GM23338 (cell line): ENCODE measurements at regions not wholly inside any gene's neighbourhood (a gene's known extent, or its start where the extent isn't known, plus 50 kb on each side); places are given as distances from the start of the nearest gene placed in this dataset.

Experiments
- ATAC-seq: fragments of 200-7000 bp; cut with Tn5 transposase; 3 replicates; pipeline ENCODE4 v1.9.1; 2020
- DNase-seq: peaks from one replicate; pipeline ENCODE4 v3.0.0-alpha.2; 2015; ENCODE audit warnings: low spot score
- H2AFZ ChIP-seq: fragments of 200-600 bp; sonication (generic); 2 replicates; pipeline ENCODE4 v1.8.0; 2016; ENCODE audit warnings: antibody characterized with exemption, mild to moderate bottlenecking, moderate library complexity
- H3F3A ChIP-seq: fragments of 200-600 bp; sonication (generic); replicated peaks from 2 replicates; pipeline ENCODE4 v1.8.0; 2017; ENCODE audit warnings: antibody characterized with exemption, mixed run types, low read depth
- H3K27ac ChIP-seq: fragments of 200-600 bp; sonication (generic); 2 replicates; pipeline ENCODE4 v1.6.1; 2016; ENCODE audit warnings: low read depth
- H3K27me3 ChIP-seq: fragments of 200-600 bp; sonication (generic); 2 replicates; pipeline ENCODE4 v1.8.0; 2016; ENCODE audit warnings: mild to moderate bottlenecking, mixed run types, moderate library complexity; ENCODE audit not compliant: insufficient read depth
- H3K36me3 ChIP-seq: fragments of 200-600 bp; sonication (generic); 2 replicates; pipeline ENCODE4 v1.8.0; 2016; ENCODE audit warnings: mild to moderate bottlenecking; ENCODE audit not compliant: insufficient read depth
- H3K4me1 ChIP-seq: fragments of 200-600 bp; sonication (generic); 2 replicates; pipeline ENCODE4 v1.8.0; 2016; ENCODE audit warnings: mild to moderate bottlenecking, moderate library complexity; ENCODE audit not compliant: insufficient read depth
- H3K4me2 ChIP-seq: fragments of 200-600 bp; sonication (generic); 2 replicates; pipeline ENCODE4 v1.7.1; 2017; ENCODE audit warnings: mixed run types
- H3K4me3 ChIP-seq: fragments of 200-600 bp; sonication (generic); 2 replicates; pipeline ENCODE4 v1.6.1; 2016; ENCODE audit warnings: mixed run types
- H3K79me2 ChIP-seq: fragments of 200-600 bp; sonication (generic); replicated peaks from 2 replicates; pipeline ENCODE4 v1.8.0; 2017; ENCODE audit warnings: mild to moderate bottlenecking; ENCODE audit not compliant: insufficient read depth
- H3K9me2 ChIP-seq: fragments of 200-600 bp; sonication (generic); 2 replicates; pipeline ENCODE4 v1.8.0; 2017; ENCODE audit not compliant: insufficient read depth
- H4K20me1 ChIP-seq: fragments of 200-600 bp; sonication (generic); replicated peaks from 2 replicates; pipeline ENCODE4 v1.8.0; 2017; ENCODE audit warnings: mild to moderate bottlenecking; ENCODE audit not compliant: insufficient read depth
- H3K27ac Mint-ChIP-seq: 2 replicates; pipeline ENCODE4 v1.8.0; 2020; ENCODE audit warnings: inconsistent platforms, mild to moderate bottlenecking, moderate library complexity, mixed read lengths
- H3K27me3 Mint-ChIP-seq: 3 replicates; pipeline ENCODE4 v1.8.0; 2022; ENCODE audit warnings: low read depth, mild to moderate bottlenecking, moderate library complexity, mixed read lengths, inconsistent platforms; ENCODE audit not compliant: insufficient read depth, poor library complexity
- H3K36me3 Mint-ChIP-seq: 3 replicates; pipeline ENCODE4 v1.8.0; 2021; ENCODE audit warnings: low read depth, mild to moderate bottlenecking, inconsistent platforms, moderate library complexity, mixed read lengths
- H3K4me1 Mint-ChIP-seq: 3 replicates; pipeline ENCODE4 v1.8.0; 2020; ENCODE audit warnings: mild to moderate bottlenecking, inconsistent platforms, mixed read lengths
- H3K4me3 Mint-ChIP-seq: 3 replicates; pipeline ENCODE4 v1.8.0; 2021; ENCODE audit warnings: moderate library complexity, mild to moderate bottlenecking, inconsistent platforms, mixed read lengths
- H3K9me3 Mint-ChIP-seq: 3 replicates; pipeline ENCODE4 v1.8.0; 2020; ENCODE audit warnings: moderate library complexity, mild to moderate bottlenecking, inconsistent platforms, mixed read lengths
- EZH2phosphoT487 ChIP-seq: fragments of 200-600 bp; sonication (generic); IDR thresholded peaks from one replicate; pipeline ENCODE4 v1.8.1; 2018; ENCODE audit warnings: antibody characterized with exemption; ENCODE audit not compliant: unreplicated experiment
- JUNB ChIP-seq: IDR thresholded peaks from one replicate; pipeline ENCODE4 v1.6.1; 2016; ENCODE audit warnings: antibody characterized with exemption; ENCODE audit not compliant: unreplicated experiment
- POLR2AphosphoS5 ChIP-seq: IDR thresholded peaks from 2 replicates; pipeline ENCODE4 v1.6.1; 2016; ENCODE audit warnings: antibody characterized with exemption, low read depth
- REST ChIP-seq: IDR thresholded peaks from one replicate; pipeline ENCODE4 v1.6.1; 2018; ENCODE audit warnings: antibody characterized with exemption; ENCODE audit not compliant: unreplicated experiment
- ZNF331 ChIP-seq: fragments of 250-450 bp; sonication (Bioruptor Pico); IDR thresholded peaks from 2 replicates; pipeline ENCODE4 v1.5.0; 2020; ENCODE audit warnings: low read depth, mild to moderate bottlenecking, moderate library complexity
- TF ChIP-seq, protein P1 (sequence below): fragments of 250-450 bp; sonication (Bioruptor Pico); IDR thresholded peaks from 2 replicates; pipeline ENCODE4 v1.5.0; 2020; ENCODE audit warnings: mild to moderate bottlenecking, moderate library complexity
- TF ChIP-seq, protein P2 (sequence below): IDR thresholded peaks from 2 replicates; pipeline ENCODE4 v1.6.1; 2016; ENCODE audit warnings: antibody characterized with exemption

DNA sequence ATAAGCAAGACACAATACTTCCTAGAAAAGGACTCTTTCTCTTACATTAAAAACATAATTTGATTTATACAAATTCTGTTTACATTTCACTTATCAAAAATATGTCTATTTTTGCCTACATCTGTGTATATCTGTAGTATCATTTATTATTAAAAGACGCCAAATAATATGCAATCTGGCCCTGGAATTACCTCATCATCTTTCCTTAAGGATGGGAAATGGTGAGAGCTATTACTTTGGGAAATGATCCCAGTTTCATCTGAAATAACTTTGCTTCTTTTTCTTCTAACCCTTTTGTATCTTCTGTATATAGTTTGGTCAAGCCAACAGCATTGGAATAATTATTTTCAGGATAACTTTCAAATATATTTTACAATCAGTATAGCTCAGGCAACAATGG lies 85.0 kb downstream of the FAS start:
- Mint-ChIP-seq H3K36me3 (no peaks in the 10 kb centered on the region), H3K4me3 (no peak overlapping the region), H3K27ac (no peak overlapping the region), H3K27me3 (no peaks in the 10 kb centered on the region), H3K9me3 (no peaks in the 10 kb centered on the region), H3K4me1 (peaks cover 4% of the 10 kb centered on the region; the same call in 2 of the 3 replicates)
- DNase-seq, result no peak
- Histone ChIP-seq H3K4me3 (no peak overlapping the region), H2AFZ (no peak overlapping the region), H4K20me1 (no peaks in the 10 kb centered on the region), H3K4me1 (no peaks in the 10 kb centered on the region), H3K27me3 (no peaks in the 10 kb centered on the region), H3K79me2 (no peaks in the 10 kb centered on the region), H3K27ac (no peak overlapping the region), H3F3A (no peaks in the 10 kb centered on the region), H3K4me2 (no peak overlapping the region), H3K36me3 (no peaks in the 10 kb centered on the region), H3K9me2 (no peaks in the 10 kb centered on the region; the same call in 1 of the 2 replicates)
- no peak for ATAC-seq
- TF ChIP-seq POLR2AphosphoS5 (no peak), EZH2phosphoT487 (no peak), REST (no peak), JUNB (no peak), ZNF331 (CRISPR knock-in tag) (no peak)

GRCh38 chr10:89074120-89074519 lies 83.5 kb downstream of the FAS start:
- H3K27me3 ChIP-seq, result no peaks in the 10 kb centered on the region
- Mint-ChIP-seq H3K9me3 (no peaks in the 10 kb centered on the region), H3K36me3 (no peaks in the 10 kb centered on the region), H3K4me1 (peaks cover 4% of the 10 kb centered on the region; the same call in 2 of the 3 replicates), H3K27me3 (no peaks in the 10 kb centered on the region), H3K27ac (no peak overlapping the region), H3K4me3 (no peak overlapping the region)
- no peak overlapping the region for H3K27ac ChIP-seq
- no peaks in the 10 kb centered on the region for H3K9me2 ChIP-seq
- H3K36me3 ChIP-seq, result no peaks in the 10 kb centered on the region
- ATAC-seq (no peak), DNase-seq (no peak)
- TF ChIP-seq, protein P1, sequence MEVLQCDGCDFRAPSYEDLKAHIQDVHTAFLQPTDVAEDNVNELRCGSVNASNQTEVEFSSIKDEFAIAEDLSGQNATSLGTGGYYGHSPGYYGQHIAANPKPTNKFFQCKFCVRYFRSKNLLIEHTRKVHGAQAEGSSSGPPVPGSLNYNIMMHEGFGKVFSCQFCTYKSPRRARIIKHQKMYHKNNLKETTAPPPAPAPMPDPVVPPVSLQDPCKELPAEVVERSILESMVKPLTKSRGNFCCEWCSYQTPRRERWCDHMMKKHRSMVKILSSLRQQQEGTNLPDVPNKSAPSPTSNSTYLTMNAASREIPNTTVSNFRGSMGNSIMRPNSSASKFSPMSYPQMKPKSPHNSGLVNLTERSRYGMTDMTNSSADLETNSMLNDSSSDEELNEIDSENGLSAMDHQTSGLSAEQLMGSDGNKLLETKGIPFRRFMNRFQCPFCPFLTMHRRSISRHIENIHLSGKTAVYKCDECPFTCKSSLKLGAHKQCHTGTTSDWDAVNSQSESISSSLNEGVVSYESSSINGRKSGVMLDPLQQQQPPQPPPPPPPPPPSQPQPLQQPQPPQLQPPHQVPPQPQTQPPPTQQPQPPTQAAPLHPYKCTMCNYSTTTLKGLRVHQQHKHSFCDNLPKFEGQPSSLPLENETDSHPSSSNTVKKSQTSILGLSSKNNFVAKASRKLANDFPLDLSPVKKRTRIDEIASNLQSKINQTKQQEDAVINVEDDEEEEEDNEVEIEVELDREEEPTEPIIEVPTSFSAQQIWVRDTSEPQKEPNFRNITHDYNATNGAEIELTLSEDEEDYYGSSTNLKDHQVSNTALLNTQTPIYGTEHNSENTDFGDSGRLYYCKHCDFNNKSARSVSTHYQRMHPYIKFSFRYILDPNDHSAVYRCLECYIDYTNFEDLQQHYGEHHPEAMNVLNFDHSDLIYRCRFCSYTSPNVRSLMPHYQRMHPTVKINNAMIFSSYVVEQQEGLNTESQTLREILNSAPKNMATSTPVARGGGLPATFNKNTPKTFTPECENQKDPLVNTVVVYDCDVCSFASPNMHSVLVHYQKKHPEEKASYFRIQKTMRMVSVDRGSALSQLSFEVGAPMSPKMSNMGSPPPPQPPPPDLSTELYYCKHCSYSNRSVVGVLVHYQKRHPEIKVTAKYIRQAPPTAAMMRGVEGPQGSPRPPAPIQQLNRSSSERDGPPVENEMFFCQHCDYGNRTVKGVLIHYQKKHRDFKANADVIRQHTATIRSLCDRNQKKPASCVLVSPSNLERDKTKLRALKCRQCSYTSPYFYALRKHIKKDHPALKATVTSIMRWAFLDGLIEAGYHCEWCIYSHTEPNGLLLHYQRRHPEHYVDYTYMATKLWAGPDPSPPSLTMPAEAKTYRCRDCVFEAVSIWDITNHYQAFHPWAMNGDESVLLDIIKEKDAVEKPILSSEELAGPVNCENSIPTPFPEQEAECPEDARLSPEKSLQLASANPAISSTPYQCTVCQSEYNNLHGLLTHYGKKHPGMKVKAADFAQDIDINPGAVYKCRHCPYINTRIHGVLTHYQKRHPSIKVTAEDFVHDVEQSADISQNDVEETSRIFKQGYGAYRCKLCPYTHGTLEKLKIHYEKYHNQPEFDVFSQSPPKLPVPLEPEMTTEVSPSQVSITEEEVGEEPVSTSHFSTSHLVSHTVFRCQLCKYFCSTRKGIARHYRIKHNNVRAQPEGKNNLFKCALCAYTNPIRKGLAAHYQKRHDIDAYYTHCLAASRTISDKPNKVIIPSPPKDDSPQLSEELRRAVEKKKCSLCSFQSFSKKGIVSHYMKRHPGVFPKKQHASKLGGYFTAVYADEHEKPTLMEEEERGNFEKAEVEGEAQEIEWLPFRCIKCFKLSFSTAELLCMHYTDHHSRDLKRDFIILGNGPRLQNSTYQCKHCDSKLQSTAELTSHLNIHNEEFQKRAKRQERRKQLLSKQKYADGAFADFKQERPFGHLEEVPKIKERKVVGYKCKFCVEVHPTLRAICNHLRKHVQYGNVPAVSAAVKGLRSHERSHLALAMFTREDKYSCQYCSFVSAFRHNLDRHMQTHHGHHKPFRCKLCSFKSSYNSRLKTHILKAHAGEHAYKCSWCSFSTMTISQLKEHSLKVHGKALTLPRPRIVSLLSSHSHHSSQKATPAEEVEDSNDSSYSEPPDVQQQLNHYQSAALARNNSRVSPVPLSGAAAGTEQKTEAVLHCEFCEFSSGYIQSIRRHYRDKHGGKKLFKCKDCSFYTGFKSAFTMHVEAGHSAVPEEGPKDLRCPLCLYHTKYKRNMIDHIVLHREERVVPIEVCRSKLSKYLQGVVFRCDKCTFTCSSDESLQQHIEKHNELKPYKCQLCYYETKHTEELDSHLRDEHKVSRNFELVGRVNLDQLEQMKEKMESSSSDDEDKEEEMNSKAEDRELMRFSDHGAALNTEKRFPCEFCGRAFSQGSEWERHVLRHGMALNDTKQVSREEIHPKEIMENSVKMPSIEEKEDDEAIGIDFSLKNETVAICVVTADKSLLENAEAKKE (CRISPR knock-in tag), result no peak
- TF ChIP-seq ZNF331 (CRISPR knock-in tag), result no peak
- TF ChIP-seq, protein P2, sequence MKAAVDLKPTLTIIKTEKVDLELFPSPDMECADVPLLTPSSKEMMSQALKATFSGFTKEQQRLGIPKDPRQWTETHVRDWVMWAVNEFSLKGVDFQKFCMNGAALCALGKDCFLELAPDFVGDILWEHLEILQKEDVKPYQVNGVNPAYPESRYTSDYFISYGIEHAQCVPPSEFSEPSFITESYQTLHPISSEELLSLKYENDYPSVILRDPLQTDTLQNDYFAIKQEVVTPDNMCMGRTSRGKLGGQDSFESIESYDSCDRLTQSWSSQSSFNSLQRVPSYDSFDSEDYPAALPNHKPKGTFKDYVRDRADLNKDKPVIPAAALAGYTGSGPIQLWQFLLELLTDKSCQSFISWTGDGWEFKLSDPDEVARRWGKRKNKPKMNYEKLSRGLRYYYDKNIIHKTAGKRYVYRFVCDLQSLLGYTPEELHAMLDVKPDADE, result no peak
- H4K20me1 ChIP-seq, result no peaks in the 10 kb centered on the region
- H3K4me2 ChIP-seq, result no peak overlapping the region
- no peaks in the 10 kb centered on the region for H3K4me1 ChIP-seq
- H3K4me3 ChIP-seq, result no peak overlapping the region
- no peaks in the 10 kb centered on the region for H3K79me2 ChIP-seq
- no peaks in the 10 kb centered on the region for H3F3A ChIP-seq
- peak overlapping the region; percentile 33; the same call in 1 of the 2 replicates for H2AFZ ChIP-seq
